ENCODE measurements at regions not wholly inside any gene's neighbourhood (a gene's known extent, or its start where the extent isn't known, plus 50 kb on each side); places are given as distances from the start of the nearest gene placed in this dataset.

DNA sequence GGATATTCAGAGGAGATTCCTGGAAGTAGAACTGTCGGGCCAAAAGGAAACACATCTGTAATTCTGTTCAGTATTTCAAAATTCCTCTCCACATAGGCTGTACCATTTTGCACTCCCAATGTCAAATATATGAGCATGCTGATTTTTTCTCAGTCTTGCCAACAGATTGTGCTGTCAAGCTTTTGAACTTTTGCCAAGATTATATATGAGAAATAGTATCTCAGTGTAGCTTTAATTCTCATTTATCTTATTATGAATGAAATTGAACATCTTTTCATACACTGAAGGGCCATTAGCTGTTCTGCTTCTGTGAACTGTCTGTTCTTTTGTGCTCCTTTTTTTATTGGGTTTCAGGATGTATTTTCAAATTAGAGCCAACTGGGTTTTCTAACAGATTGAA is 907.1 kb downstream of the MAT2B start:
- H3K4me3 ChIP-seq (ENCODE audit: low read depth, low read length) = no peak overlapping the region
- TF ChIP-seq, protein P1, sequence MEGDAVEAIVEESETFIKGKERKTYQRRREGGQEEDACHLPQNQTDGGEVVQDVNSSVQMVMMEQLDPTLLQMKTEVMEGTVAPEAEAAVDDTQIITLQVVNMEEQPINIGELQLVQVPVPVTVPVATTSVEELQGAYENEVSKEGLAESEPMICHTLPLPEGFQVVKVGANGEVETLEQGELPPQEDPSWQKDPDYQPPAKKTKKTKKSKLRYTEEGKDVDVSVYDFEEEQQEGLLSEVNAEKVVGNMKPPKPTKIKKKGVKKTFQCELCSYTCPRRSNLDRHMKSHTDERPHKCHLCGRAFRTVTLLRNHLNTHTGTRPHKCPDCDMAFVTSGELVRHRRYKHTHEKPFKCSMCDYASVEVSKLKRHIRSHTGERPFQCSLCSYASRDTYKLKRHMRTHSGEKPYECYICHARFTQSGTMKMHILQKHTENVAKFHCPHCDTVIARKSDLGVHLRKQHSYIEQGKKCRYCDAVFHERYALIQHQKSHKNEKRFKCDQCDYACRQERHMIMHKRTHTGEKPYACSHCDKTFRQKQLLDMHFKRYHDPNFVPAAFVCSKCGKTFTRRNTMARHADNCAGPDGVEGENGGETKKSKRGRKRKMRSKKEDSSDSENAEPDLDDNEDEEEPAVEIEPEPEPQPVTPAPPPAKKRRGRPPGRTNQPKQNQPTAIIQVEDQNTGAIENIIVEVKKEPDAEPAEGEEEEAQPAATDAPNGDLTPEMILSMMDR (IDR thresholded peaks at IDR 0.05; ENCODE audit: insufficient read depth, low read length, poor library complexity, severe bottlenecking) = no peak
- no peaks in the 10 kb centered on the region for H3K36me3 ChIP-seq (ENCODE audit: control insufficient read depth, insufficient read depth, low read length)
- no peaks in the 10 kb centered on the region for H3K27me3 ChIP-seq (ENCODE audit: control insufficient read depth, insufficient read depth, low read length)
- DNase-seq (ENCODE audit: low read depth) = no peak

DNA sequence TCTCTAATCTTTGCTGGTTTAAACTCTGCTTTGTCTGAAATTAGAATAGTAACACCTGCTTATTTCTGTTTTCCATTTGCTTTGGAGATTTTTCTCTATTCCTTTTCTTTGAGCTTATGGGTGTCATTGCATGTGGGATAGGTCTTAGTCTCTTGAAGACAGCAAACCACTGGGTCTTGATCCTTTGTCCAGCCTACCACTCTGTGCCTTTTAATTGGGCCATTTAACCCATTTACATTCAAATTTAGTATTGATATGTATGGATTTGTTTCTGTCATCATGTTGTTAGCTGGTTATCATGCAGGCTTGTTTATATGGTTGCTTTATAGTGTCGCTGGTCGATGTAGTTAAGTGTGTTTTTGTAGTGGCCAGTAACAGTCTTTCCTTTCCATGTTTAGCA is 914.7 kb downstream of the MAT2B start:
- Histone ChIP-seq H3K4me3 (ENCODE audit: low read depth, low read length) (no peak overlapping the region), H3K27me3 (ENCODE audit: control insufficient read depth, insufficient read depth, low read length) (no peaks in the 10 kb centered on the region), H3K36me3 (ENCODE audit: control insufficient read depth, insufficient read depth, low read length) (no peaks in the 10 kb centered on the region)
- TF ChIP-seq, protein P1 (IDR thresholded peaks at IDR 0.05; ENCODE audit: insufficient read depth, low read length, poor library complexity, severe bottlenecking) = no peak
- no peak for DNase-seq (ENCODE audit: low read depth)

DNA sequence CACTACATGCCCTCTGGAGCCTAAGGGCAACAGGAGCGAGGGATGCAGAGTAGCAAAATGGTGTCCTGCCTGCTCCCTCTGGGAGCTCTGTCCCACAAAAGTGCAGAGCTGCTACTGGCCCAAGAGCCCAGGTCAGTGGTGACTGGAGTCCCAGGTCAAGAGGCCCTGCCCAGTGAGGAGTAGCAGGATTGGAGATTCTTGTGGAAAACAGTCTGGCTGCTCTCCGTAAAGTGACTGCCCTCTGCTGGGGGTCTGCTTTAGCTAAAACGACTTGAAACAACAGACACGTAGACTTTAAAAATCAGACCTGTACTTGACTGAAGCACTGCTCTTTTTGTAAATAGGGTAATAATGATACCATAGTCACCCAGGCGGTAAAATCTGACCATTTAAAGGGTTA is 917.0 kb downstream of the MAT2B start:
- Histone ChIP-seq H3K36me3 (ENCODE audit: control insufficient read depth, insufficient read depth, low read length) (no peaks in the 10 kb centered on the region), H3K27me3 (ENCODE audit: control insufficient read depth, insufficient read depth, low read length) (no peaks in the 10 kb centered on the region), H3K4me3 (ENCODE audit: low read depth, low read length) (no peak overlapping the region)
- DNase-seq (ENCODE audit: low read depth) = no peak
- TF ChIP-seq, protein P1 (IDR thresholded peaks at IDR 0.05; ENCODE audit: insufficient read depth, low read length, poor library complexity, severe bottlenecking) = peak; percentile 16

DNA sequence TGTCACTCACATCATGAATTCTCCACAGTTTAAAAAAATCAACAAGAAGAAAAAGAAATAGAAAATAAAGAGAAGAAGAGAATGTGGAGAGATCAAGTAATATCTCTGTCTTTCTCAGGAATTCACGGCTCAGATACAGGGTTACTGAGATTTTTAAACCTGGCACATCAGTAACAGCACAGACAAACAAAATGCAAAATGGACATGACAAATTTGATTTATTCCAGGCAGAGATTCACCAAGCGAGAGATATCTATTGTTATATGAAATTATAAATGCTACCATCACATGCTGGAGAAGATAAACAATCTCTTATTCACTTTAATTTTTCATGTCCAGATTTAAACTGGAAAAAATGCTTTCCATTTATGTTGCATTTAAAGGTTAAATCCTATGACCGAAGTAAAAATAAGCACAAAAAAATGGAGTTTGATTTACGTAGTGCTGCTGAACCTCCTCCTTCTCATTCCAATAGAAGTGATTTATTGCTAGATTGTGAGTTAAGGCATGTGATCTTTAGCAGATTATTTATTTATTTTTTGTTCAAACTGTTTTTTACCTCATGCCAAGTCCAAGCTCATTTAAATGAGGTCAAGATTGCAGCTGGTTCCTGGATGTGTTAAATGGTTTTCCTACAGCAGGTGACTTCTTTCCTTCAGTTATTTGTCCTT is 926.4 kb downstream of the MAT2B start:
- Histone ChIP-seq H3K27me3 (ENCODE audit: control insufficient read depth, insufficient read depth, low read length) (no peaks in the 10 kb centered on the region), H3K4me3 (ENCODE audit: low read depth, low read length) (no peak overlapping the region), H3K36me3 (ENCODE audit: control insufficient read depth, insufficient read depth, low read length) (no peaks in the 10 kb centered on the region)
- TF ChIP-seq, protein P1 (IDR thresholded peaks at IDR 0.05; ENCODE audit: insufficient read depth, low read length, poor library complexity, severe bottlenecking) = no peak
- DNase-seq (ENCODE audit: low read depth) = no peak

DNA sequence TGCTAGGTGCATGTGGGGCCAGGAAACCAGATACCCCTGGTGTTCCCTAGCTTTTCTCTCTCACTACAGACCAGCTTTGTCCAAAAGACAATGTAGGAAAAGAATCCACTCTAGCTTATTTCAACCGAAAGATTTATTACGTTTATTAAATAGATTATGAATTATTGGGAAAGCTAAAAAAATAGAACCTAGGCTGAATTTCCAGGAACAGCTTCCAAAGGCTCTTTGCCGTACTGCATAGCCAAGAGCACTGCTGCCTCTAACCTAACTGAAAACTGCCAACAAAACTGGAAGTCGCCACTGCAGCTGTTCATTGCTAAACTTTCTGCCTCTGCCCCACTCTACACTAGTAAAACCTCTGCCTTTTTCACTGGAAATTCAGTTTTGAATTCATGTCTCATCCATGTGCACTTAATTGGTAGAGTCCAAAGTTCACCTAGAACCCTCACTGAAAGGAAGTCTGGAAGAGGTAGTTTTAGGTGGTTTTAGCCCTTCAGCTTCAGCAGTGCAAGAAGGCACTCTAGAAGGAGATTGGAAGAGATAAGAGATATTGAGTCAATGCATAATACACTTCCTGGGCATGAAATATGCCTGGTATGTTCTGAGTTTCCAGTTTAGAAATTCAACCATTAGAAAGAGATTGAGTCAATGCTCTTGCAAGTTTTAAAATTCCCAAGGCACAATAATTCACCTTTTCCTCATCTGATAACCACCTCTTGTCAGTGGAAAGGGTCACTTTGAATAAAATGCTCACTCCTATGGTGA is 927.9 kb downstream of the MAT2B start:
- H3K4me3 ChIP-seq (ENCODE audit: low read depth, low read length) = no peak overlapping the region
- TF ChIP-seq, protein P1 (IDR thresholded peaks at IDR 0.05; ENCODE audit: insufficient read depth, low read length, poor library complexity, severe bottlenecking) = no peak
- no peaks in the 10 kb centered on the region for H3K36me3 ChIP-seq (ENCODE audit: control insufficient read depth, insufficient read depth, low read length)
- DNase-seq (ENCODE audit: low read depth) = no peak
- no peaks in the 10 kb centered on the region for H3K27me3 ChIP-seq (ENCODE audit: control insufficient read depth, insufficient read depth, low read length)

All from kidney epithelial cell (primary cell).